ENCODE measurements at regions not wholly inside any gene's neighbourhood (a gene's known extent, or its start where the extent isn't known, plus 50 kb on each side); places are given as distances from the start of the nearest gene placed in this dataset.
A peak's percentile ranks its signal among the peaks of the same experiment; 100 is the strongest.

DNA sequence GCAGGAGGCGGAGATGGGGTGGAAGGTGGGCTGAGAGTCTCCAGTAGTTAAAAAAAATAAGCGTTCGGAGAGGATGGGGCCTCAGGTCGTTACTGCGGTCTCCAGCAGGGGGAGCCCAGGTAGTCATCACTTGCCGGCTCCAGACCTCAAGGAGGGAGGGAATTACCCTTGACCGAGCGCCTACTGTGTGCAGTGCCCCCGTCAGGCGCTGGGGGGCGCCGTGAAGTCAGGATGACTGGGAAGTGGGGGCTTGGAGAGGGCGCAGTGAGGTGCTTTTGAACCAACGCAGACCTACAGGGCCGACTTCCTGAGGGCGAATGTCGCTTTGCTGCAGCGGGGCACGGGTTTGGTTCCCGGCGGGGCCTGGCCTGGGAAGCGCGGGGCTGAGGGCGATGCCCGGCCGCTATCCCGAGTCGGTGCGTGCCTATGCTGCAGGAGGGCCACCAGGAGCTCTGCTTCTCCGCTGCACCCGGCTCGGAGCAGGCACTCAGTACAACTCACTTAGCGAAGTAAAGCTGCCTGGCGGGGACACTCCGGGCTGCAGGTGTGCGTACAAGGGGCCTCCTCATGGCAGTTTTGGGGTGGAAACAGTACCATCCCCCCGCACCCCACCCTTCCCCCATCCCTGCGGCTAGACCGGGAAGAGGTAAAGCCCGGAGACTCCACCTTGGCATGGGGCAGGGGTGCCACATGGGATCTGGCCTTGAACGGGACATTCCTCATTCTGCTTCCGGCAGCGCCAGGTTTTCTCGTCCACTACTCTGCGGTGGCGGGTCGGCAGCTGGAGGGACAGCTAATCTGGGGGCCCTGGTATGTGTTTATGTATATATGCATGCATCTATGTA is 79.8 kb downstream of the RHCG start:
- Histone ChIP-seq H3K27ac (ENCODE audit: low read length) (no peak overlapping the region), H3K9me3 (ENCODE audit: low read length) (no peaks in the 10 kb centered on the region)
- intact Hi-C loops (cut with micrococcal nuclease): loop anchor here (1.0 to 5.0 kb wide), 2 partner anchors 56 to 59 kb away; no protein-coding TSS in a partner anchor

DNA sequence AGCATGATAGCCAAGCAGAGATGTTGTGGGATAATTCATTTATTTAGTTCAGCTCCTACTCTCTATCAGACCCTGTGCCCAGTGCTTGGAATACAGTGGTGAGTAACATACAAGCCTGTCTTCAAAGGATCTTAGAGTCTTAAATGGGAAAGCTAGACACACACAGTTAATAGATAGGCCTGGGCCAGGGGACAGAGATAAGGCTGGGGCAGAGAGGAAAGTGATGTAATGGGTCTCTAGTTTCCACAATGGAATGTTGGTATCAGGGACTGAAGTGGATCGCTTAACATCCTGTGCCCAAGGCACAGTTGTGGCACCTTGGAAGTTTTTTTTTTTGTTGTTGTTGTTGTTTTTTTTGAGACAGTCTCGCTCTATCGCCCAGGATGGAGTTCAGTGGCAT is 79.9 kb upstream of the POLG start:
- Histone ChIP-seq H3F3A (ENCODE audit: low read length, unreplicated experiment) (no peaks in the 10 kb centered on the region), H3K27ac (ENCODE audit: low read length) (no peak overlapping the region), H3K9ac (ENCODE audit: low read length) (no peak overlapping the region), H3K4me2 (ENCODE audit: low read length) (no peak overlapping the region), H2AFZ (ENCODE audit: low read length) (no peak overlapping the region), H3K27me3 (ENCODE audit: low read length) (peaks cover 19% of the 10 kb centered on the region), H3K9me2 (replicated peaks; ENCODE audit: low read length) (no peaks in the 10 kb centered on the region), H3K79me2 (ENCODE audit: low read length) (no peaks in the 10 kb centered on the region), H3K36me3 (ENCODE audit: low read depth, low read length) (no peaks in the 10 kb centered on the region; the same call in 1 of the 2 replicates), H4K20me1 (ENCODE audit: low read length) (no peaks in the 10 kb centered on the region), H3K9me3 (ENCODE audit: low read length) (no peaks in the 10 kb centered on the region), H3K4me1 (ENCODE audit: insufficient read depth, low read length) (no peaks in the 10 kb centered on the region; the same call in 1 of the 2 replicates), H3K4me3 (ENCODE audit: low read length) (no peak overlapping the region)
- TF ChIP-seq, protein P1, sequence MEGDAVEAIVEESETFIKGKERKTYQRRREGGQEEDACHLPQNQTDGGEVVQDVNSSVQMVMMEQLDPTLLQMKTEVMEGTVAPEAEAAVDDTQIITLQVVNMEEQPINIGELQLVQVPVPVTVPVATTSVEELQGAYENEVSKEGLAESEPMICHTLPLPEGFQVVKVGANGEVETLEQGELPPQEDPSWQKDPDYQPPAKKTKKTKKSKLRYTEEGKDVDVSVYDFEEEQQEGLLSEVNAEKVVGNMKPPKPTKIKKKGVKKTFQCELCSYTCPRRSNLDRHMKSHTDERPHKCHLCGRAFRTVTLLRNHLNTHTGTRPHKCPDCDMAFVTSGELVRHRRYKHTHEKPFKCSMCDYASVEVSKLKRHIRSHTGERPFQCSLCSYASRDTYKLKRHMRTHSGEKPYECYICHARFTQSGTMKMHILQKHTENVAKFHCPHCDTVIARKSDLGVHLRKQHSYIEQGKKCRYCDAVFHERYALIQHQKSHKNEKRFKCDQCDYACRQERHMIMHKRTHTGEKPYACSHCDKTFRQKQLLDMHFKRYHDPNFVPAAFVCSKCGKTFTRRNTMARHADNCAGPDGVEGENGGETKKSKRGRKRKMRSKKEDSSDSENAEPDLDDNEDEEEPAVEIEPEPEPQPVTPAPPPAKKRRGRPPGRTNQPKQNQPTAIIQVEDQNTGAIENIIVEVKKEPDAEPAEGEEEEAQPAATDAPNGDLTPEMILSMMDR (conservative IDR thresholded peaks at IDR 0.05; ENCODE audit: low read depth, low read length): no peak
- no peak for TF ChIP-seq EZH2 (IDR thresholded peaks at IDR 0.05; ENCODE audit: low read length, unreplicated experiment)
- no peak for TF ChIP-seq EZH2phosphoT487 (IDR thresholded peaks at IDR 0.05; ENCODE audit: borderline replicate concordance, low read length)
- no TSS peak for BruUV-seq (replicated peaks)
- ChIA-PET CTCF (interaction anchor here (0.6 kb wide), 1 partner anchor 16 kb away, joined by 4 read pairs; no protein-coding TSS in a partner anchor), POLR2A (ENCODE audit: unreplicated experiment) (no interaction called here)
- intact Hi-C loops (cut with micrococcal nuclease): no loop called here
- DNase-seq (no peak), ATAC-seq (no peak)

More for the DNA sequence above, 79.8 kb downstream of the RHCG start:
- H3K9ac ChIP-seq (ENCODE audit: low read length): no peak overlapping the region
- no peak overlapping the region for H3K4me3 ChIP-seq (ENCODE audit: low read length)
- TF ChIP-seq EZH2phosphoT487 (IDR thresholded peaks at IDR 0.05; ENCODE audit: borderline replicate concordance, low read length) (no peak), EZH2 (IDR thresholded peaks at IDR 0.05; ENCODE audit: low read length, unreplicated experiment) (no peak)
- TF ChIP-seq, protein P1 (conservative IDR thresholded peaks at IDR 0.05; ENCODE audit: low read depth, low read length): peak; percentile 96
- H3K9me2 ChIP-seq (replicated peaks; ENCODE audit: low read length): no peaks in the 10 kb centered on the region
- peaks cover 19% of the 10 kb centered on the region for H3K27me3 ChIP-seq (ENCODE audit: low read length)
- H3K4me1 ChIP-seq (ENCODE audit: insufficient read depth, low read length): no peaks in the 10 kb centered on the region; the same call in 1 of the 2 replicates
- no peak overlapping the region for H2AFZ ChIP-seq (ENCODE audit: low read length)
- ATAC-seq (peak; percentile 86), DNase-seq (peak; percentile 77)
- no peaks in the 10 kb centered on the region for H3K79me2 ChIP-seq (ENCODE audit: low read length)
- POLR2A ChIA-PET (ENCODE audit: unreplicated experiment): no interaction called here
- CTCF ChIA-PET: interaction anchor here (0.6 kb wide), 2 partner anchors 14 to 59 kb away, joined by 3 read pairs; no protein-coding TSS in a partner anchor
- no peaks in the 10 kb centered on the region for H3F3A ChIP-seq (ENCODE audit: low read length, unreplicated experiment)
- BruUV-seq (replicated peaks): no TSS peak
- H3K4me2 ChIP-seq (ENCODE audit: low read length): no peak overlapping the region
- H3K36me3 ChIP-seq (ENCODE audit: low read depth, low read length): no peaks in the 10 kb centered on the region; the same call in 1 of the 2 replicates
- H4K20me1 ChIP-seq (ENCODE audit: low read length): no peaks in the 10 kb centered on the region

DNA sequence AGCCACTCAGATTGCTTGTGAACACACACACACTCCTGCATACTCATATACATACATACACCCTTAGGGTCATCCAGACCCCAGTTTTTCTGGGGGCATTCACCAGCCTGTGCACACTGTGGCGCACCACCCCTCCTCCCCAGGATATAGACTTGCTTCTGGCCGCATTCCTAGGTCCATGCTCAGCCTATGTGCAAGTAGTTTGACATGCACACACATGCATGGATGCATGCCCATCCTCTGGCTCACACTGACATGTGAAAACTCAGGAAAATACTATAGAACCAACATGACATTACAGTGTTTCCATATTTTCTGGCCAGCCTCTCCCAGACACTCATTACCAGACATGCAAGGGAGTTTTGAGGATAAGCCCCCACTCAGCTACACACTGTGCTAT is 79.3 kb upstream of the POLG start:
- Histone ChIP-seq H3K9ac (ENCODE audit: low read length) (no peak overlapping the region), H3K27ac (ENCODE audit: low read length) (no peak overlapping the region), H3K9me3 (ENCODE audit: low read length) (no peaks in the 10 kb centered on the region), H3K9me2 (replicated peaks; ENCODE audit: low read length) (no peaks in the 10 kb centered on the region), H3K4me2 (ENCODE audit: low read length) (no peak overlapping the region), H3K79me2 (ENCODE audit: low read length) (no peaks in the 10 kb centered on the region), H3K4me1 (ENCODE audit: insufficient read depth, low read length) (no peaks in the 10 kb centered on the region; the same call in 1 of the 2 replicates), H3F3A (ENCODE audit: low read length, unreplicated experiment) (no peaks in the 10 kb centered on the region), H3K36me3 (ENCODE audit: low read depth, low read length) (no peaks in the 10 kb centered on the region; the same call in 1 of the 2 replicates), H3K27me3 (ENCODE audit: low read length) (peaks cover 19% of the 10 kb centered on the region), H4K20me1 (ENCODE audit: low read length) (no peaks in the 10 kb centered on the region), H2AFZ (ENCODE audit: low read length) (no peak overlapping the region), H3K4me3 (ENCODE audit: low read length) (no peak overlapping the region)
- DNase-seq: no peak
- TF ChIP-seq, protein P1 (conservative IDR thresholded peaks at IDR 0.05; ENCODE audit: low read depth, low read length): no peak
- TF ChIP-seq EZH2phosphoT487 (IDR thresholded peaks at IDR 0.05; ENCODE audit: borderline replicate concordance, low read length): no peak
- no peak for TF ChIP-seq EZH2 (IDR thresholded peaks at IDR 0.05; ENCODE audit: low read length, unreplicated experiment)
- ATAC-seq: no peak
- ChIA-PET CTCF (no interaction called here), POLR2A (ENCODE audit: unreplicated experiment) (no interaction called here)
- intact Hi-C loops (cut with micrococcal nuclease): no loop called here
- BruUV-seq (replicated peaks): no TSS peak

All from PC-3 (cell line).